Fibroblast of lung (primary cell): ENCODE measurements at regions not wholly inside any gene's neighbourhood (a gene's known extent, or its start where the extent isn't known, plus 50 kb on each side); places are given as distances from the start of the nearest gene placed in this dataset.

ENCODE experiments used
- DNase-seq, 2 donors: peaks; one replicate each; pipeline versions ENCODE4 v3.0.0 to v3.0.0-alpha.2; 2010; ENCODE audit warnings: low read depth in 2 of 2
- H2AFZ ChIP-seq: 2 replicates; pipeline ENCODE4 v1.5.1; 2012; ENCODE audit warnings: low read length, control low read depth, inconsistent platforms
- H3K27ac ChIP-seq: 2 replicates; pipeline ENCODE4 v1.5.1; 2011; ENCODE audit warnings: low read length, control low read depth; ENCODE audit not compliant: insufficient read depth
- H3K27me3 ChIP-seq: 2 replicates; pipeline ENCODE4 v1.5.1; 2011; ENCODE audit warnings: mild to moderate bottlenecking, low read length; ENCODE audit not compliant: control insufficient read depth, insufficient read depth
- H3K36me3 ChIP-seq: 2 replicates; pipeline ENCODE4 v1.5.1; 2011; ENCODE audit warnings: low read length; ENCODE audit not compliant: control insufficient read depth, insufficient read depth
- H3K4me1 ChIP-seq: 2 replicates; pipeline ENCODE4 v1.5.1; 2011; ENCODE audit warnings: low read length; ENCODE audit not compliant: control insufficient read depth, insufficient read depth; ENCODE audit errors: extremely low read depth
- H3K4me2 ChIP-seq: 2 replicates; pipeline ENCODE4 v1.5.1; 2011; ENCODE audit warnings: low read length, control low read depth; ENCODE audit not compliant: insufficient read depth; ENCODE audit errors: extremely low read depth
- H3K4me3 ChIP-seq, 4 experiments: fragments of 200-600 bp in 1 of 4; sonication (generic) in 1 of 4; replicated peaks in 1 of 4; 2 replicates each; pipeline ENCODE4 v1.5.1; 2011 to 2016; ENCODE audit warnings: low read length in 4 of 4, low read depth in 3 of 4, mild to moderate bottlenecking in 3 of 4, control low read depth in 2 of 4, inconsistent platforms in 1 of 4, mixed read lengths in 1 of 4; ENCODE audit not compliant: insufficient read depth in 1 of 4; ENCODE audit errors: control extremely low read depth in 1 of 4
- H3K79me2 ChIP-seq: 2 replicates; pipeline ENCODE4 v1.5.1; 2012; ENCODE audit warnings: mild to moderate bottlenecking, low read length, inconsistent platforms; ENCODE audit not compliant: control insufficient read depth, insufficient read depth
- H3K9ac ChIP-seq: 2 replicates; pipeline ENCODE4 v1.5.1; 2011; ENCODE audit warnings: mild to moderate bottlenecking, low read length, control low read depth; ENCODE audit not compliant: insufficient read depth
- H3K9me3 ChIP-seq: 2 replicates; pipeline ENCODE4 v1.5.1; 2012; ENCODE audit warnings: low read depth, low read length; ENCODE audit not compliant: control insufficient read depth, insufficient read depth
- H4K20me1 ChIP-seq: 2 replicates; pipeline ENCODE4 v1.5.1; 2011; ENCODE audit warnings: low read length; ENCODE audit not compliant: control insufficient read depth, insufficient read depth; ENCODE audit errors: extremely low read depth
- EZH2 ChIP-seq: IDR thresholded peaks from 2 replicates; pipeline ENCODE4 v1.5.1; 2012; ENCODE audit warnings: low read length, control low read depth, mild to moderate bottlenecking; ENCODE audit errors: missing control alignments
- TF ChIP-seq, protein P1 (sequence below), 2 donors: IDR thresholded peaks in 1 of 2; conservative IDR thresholded peaks in 1 of 2; 1 replicate in 1 of 2; 2 replicates in 1 of 2; pipeline ENCODE4 v1.5.1; 2011 to 2012; ENCODE audit warnings: low read length in 2 of 2, control low read depth in 1 of 2, inconsistent platforms in 1 of 2, low read depth in 1 of 2, mild to moderate bottlenecking in 1 of 2

DNA sequence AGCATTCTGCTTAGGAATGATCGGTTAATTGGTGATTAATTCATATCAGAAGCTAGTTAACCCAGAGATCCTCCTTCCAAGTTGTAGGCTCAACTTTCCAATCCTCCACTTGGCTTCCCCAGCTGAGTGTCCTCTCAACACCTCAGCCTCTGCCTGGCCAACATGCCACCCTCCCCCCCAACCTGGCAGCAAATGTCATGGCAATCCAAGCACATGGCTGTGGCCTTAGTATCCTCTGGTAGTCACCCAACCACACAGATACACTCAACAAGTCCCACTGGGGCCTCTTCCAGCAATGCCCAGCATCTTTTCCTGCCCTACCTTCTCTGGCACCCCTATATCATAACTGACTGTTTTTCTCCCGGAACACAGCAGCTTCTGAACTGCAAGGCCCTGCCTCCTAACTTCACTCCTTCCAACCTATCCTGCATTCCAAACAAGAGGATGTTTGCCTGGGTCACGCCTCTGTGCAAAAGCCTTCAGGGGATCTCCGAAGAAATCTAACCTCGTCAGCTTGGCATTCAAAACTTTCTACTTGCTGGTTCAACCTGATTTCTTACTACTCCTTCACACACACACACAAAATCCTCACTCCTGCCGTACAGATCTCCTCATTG lies 195.0 kb downstream of the CYP26B1 start:
- Histone ChIP-seq H2AFZ (no peak overlapping the region), H3K79me2 (no peaks in the 10 kb centered on the region), H4K20me1 (no peaks in the 10 kb centered on the region), H3K4me1 (peaks cover 4% of the 10 kb centered on the region), H3K4me3 (no peak overlapping the region), H3K9ac (no peak overlapping the region), H3K27me3 (no peaks in the 10 kb centered on the region), H3K9me3 (no peaks in the 10 kb centered on the region), H3K36me3 (no peaks in the 10 kb centered on the region), H3K4me2 (no peak overlapping the region), H3K27ac (no peak overlapping the region)
- DNase-seq = no peak
- no peak for TF ChIP-seq EZH2
- TF ChIP-seq, protein P1, sequence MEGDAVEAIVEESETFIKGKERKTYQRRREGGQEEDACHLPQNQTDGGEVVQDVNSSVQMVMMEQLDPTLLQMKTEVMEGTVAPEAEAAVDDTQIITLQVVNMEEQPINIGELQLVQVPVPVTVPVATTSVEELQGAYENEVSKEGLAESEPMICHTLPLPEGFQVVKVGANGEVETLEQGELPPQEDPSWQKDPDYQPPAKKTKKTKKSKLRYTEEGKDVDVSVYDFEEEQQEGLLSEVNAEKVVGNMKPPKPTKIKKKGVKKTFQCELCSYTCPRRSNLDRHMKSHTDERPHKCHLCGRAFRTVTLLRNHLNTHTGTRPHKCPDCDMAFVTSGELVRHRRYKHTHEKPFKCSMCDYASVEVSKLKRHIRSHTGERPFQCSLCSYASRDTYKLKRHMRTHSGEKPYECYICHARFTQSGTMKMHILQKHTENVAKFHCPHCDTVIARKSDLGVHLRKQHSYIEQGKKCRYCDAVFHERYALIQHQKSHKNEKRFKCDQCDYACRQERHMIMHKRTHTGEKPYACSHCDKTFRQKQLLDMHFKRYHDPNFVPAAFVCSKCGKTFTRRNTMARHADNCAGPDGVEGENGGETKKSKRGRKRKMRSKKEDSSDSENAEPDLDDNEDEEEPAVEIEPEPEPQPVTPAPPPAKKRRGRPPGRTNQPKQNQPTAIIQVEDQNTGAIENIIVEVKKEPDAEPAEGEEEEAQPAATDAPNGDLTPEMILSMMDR (conservative IDR thresholded peaks at IDR 0.05 in 1 of 2, IDR thresholded peaks at IDR 0.05 in 1 of 2; ENCODE audit: low read depth in 1 of 2, low read length in 2 of 2) = no peak

DNA sequence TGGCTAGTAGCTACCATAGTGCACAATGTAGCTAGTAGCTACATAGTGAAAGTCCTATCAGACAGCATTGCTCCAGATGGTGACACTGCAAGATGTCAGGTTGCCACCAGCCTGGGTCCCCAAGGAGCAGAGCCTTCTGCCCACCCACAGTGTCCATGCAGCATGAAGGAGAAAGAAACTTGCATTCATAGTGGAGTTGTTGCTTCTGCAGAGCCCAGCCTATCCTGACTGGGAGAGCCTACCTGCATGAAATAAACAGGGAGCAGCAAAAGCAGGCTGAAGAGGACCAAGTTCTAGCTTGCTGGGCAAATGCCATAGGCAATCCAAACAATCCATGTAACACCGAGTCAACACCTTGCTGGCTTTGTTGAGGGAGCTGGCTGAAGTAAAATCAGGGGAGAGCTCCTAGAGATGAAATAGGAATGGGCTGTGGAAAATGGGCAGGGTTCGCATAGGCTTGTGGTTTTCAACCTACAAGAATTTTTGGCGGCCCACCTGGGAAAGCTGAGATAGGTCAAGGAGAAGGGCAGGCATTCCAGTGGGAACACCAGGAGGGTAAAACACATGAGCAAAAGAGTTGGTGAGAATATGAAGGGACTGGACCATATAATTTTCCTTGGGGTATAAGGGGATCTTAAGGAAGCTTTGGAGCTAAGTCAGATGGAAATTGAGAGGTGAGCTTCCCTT lies 195.8 kb downstream of the CYP26B1 start:
- no peak for DNase-seq
- Histone ChIP-seq H3K27me3 (no peaks in the 10 kb centered on the region), H3K9ac (no peak overlapping the region), H3K4me3 (no peak overlapping the region), H3K4me2 (no peak overlapping the region), H3K4me1 (peaks cover 4% of the 10 kb centered on the region), H3K9me3 (no peaks in the 10 kb centered on the region), H3K36me3 (no peaks in the 10 kb centered on the region), H3K79me2 (no peaks in the 10 kb centered on the region), H2AFZ (no peak overlapping the region), H3K27ac (no peak overlapping the region), H4K20me1 (no peaks in the 10 kb centered on the region)
- TF ChIP-seq, protein P1 (conservative IDR thresholded peaks at IDR 0.05 in 1 of 2, IDR thresholded peaks at IDR 0.05 in 1 of 2; ENCODE audit: low read depth in 1 of 2, low read length in 2 of 2) = no peak
- no peak for TF ChIP-seq EZH2

DNA sequence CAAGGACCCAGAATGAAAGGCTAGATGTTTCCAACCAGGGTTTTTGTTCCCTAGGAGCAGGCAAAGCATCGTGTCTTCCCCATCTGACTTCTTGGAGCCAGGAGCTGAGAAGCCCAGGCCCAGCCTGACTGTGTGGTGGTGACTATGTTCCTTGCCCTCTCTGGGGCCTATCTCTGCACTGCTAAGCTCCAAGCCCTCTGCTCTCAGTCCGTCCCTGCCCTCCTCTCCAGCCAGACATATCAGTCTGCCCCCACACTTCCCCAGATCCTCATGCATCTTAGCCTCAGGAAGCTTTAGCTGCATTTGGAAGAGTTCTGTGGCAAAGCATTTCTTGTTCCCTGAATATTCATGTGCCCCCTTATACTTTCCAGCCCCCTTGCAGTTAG lies 196.6 kb downstream of the CYP26B1 start:
- Histone ChIP-seq H3K36me3 (no peaks in the 10 kb centered on the region), H3K9ac (no peak overlapping the region), H3K9me3 (no peaks in the 10 kb centered on the region), H3K4me3 (no peak overlapping the region), H2AFZ (no peak overlapping the region), H4K20me1 (no peaks in the 10 kb centered on the region), H3K4me2 (no peak overlapping the region), H3K79me2 (no peaks in the 10 kb centered on the region), H3K27me3 (no peaks in the 10 kb centered on the region), H3K27ac (no peak overlapping the region), H3K4me1 (peaks cover 4% of the 10 kb centered on the region)
- no peak for DNase-seq
- TF ChIP-seq, protein P1 (conservative IDR thresholded peaks at IDR 0.05 in 1 of 2, IDR thresholded peaks at IDR 0.05 in 1 of 2; ENCODE audit: low read depth in 1 of 2, low read length in 2 of 2) = no peak
- TF ChIP-seq EZH2 = no peak
